GM23338 (cell line): ENCODE measurements at regions not wholly inside any gene's neighbourhood (a gene's known extent, or its start where the extent isn't known, plus 50 kb on each side); places are given as distances from the start of the nearest gene placed in this dataset.

Source experiments
- ATAC-seq: fragments of 200-7000 bp; cut with Tn5 transposase; 3 replicates; pipeline ENCODE4 v1.9.1; 2020
- DNase-seq: peaks from one replicate; pipeline ENCODE4 v3.0.0-alpha.2; 2015; ENCODE audit warnings: low spot score
- H2AFZ ChIP-seq: fragments of 200-600 bp; sonication (generic); 2 replicates; pipeline ENCODE4 v1.8.0; 2016; ENCODE audit warnings: antibody characterized with exemption, mild to moderate bottlenecking, moderate library complexity
- H3F3A ChIP-seq: fragments of 200-600 bp; sonication (generic); replicated peaks from 2 replicates; pipeline ENCODE4 v1.8.0; 2017; ENCODE audit warnings: antibody characterized with exemption, mixed run types, low read depth
- H3K27ac ChIP-seq: fragments of 200-600 bp; sonication (generic); 2 replicates; pipeline ENCODE4 v1.6.1; 2016; ENCODE audit warnings: low read depth
- H3K27me3 ChIP-seq: fragments of 200-600 bp; sonication (generic); 2 replicates; pipeline ENCODE4 v1.8.0; 2016; ENCODE audit warnings: mild to moderate bottlenecking, mixed run types, moderate library complexity; ENCODE audit not compliant: insufficient read depth
- H3K36me3 ChIP-seq: fragments of 200-600 bp; sonication (generic); 2 replicates; pipeline ENCODE4 v1.8.0; 2016; ENCODE audit warnings: mild to moderate bottlenecking; ENCODE audit not compliant: insufficient read depth
- H3K4me1 ChIP-seq: fragments of 200-600 bp; sonication (generic); 2 replicates; pipeline ENCODE4 v1.8.0; 2016; ENCODE audit warnings: mild to moderate bottlenecking, moderate library complexity; ENCODE audit not compliant: insufficient read depth
- H3K4me2 ChIP-seq: fragments of 200-600 bp; sonication (generic); 2 replicates; pipeline ENCODE4 v1.7.1; 2017; ENCODE audit warnings: mixed run types
- H3K4me3 ChIP-seq: fragments of 200-600 bp; sonication (generic); 2 replicates; pipeline ENCODE4 v1.6.1; 2016; ENCODE audit warnings: mixed run types
- H3K79me2 ChIP-seq: fragments of 200-600 bp; sonication (generic); replicated peaks from 2 replicates; pipeline ENCODE4 v1.8.0; 2017; ENCODE audit warnings: mild to moderate bottlenecking; ENCODE audit not compliant: insufficient read depth
- H3K9me2 ChIP-seq: fragments of 200-600 bp; sonication (generic); 2 replicates; pipeline ENCODE4 v1.8.0; 2017; ENCODE audit not compliant: insufficient read depth
- H4K20me1 ChIP-seq: fragments of 200-600 bp; sonication (generic); replicated peaks from 2 replicates; pipeline ENCODE4 v1.8.0; 2017; ENCODE audit warnings: mild to moderate bottlenecking; ENCODE audit not compliant: insufficient read depth
- H3K27ac Mint-ChIP-seq: 2 replicates; pipeline ENCODE4 v1.8.0; 2020; ENCODE audit warnings: inconsistent platforms, mild to moderate bottlenecking, moderate library complexity, mixed read lengths
- H3K27me3 Mint-ChIP-seq: 3 replicates; pipeline ENCODE4 v1.8.0; 2022; ENCODE audit warnings: low read depth, mild to moderate bottlenecking, moderate library complexity, mixed read lengths, inconsistent platforms; ENCODE audit not compliant: insufficient read depth, poor library complexity
- H3K36me3 Mint-ChIP-seq: 3 replicates; pipeline ENCODE4 v1.8.0; 2021; ENCODE audit warnings: low read depth, mild to moderate bottlenecking, inconsistent platforms, moderate library complexity, mixed read lengths
- H3K4me1 Mint-ChIP-seq: 3 replicates; pipeline ENCODE4 v1.8.0; 2020; ENCODE audit warnings: mild to moderate bottlenecking, inconsistent platforms, mixed read lengths
- H3K4me3 Mint-ChIP-seq: 3 replicates; pipeline ENCODE4 v1.8.0; 2021; ENCODE audit warnings: moderate library complexity, mild to moderate bottlenecking, inconsistent platforms, mixed read lengths
- H3K9me3 Mint-ChIP-seq: 3 replicates; pipeline ENCODE4 v1.8.0; 2020; ENCODE audit warnings: moderate library complexity, mild to moderate bottlenecking, inconsistent platforms, mixed read lengths
- CREB1 ChIP-seq: fragments of 250-450 bp; sonication (Bioruptor Pico); IDR thresholded peaks from 2 replicates; pipeline ENCODE4 v1.5.0; 2020; ENCODE audit warnings: low read depth, mild to moderate bottlenecking, moderate library complexity
- EZH2 ChIP-seq: fragments of 200-600 bp; sonication (generic); IDR thresholded peaks from one replicate; pipeline ENCODE4 v1.8.0; 2017; ENCODE audit warnings: antibody characterized with exemption, mild to moderate bottlenecking, low read depth; ENCODE audit not compliant: unreplicated experiment
- EZH2phosphoT487 ChIP-seq: fragments of 200-600 bp; sonication (generic); IDR thresholded peaks from one replicate; pipeline ENCODE4 v1.8.1; 2018; ENCODE audit warnings: antibody characterized with exemption; ENCODE audit not compliant: unreplicated experiment
- JUNB ChIP-seq: IDR thresholded peaks from one replicate; pipeline ENCODE4 v1.6.1; 2016; ENCODE audit warnings: antibody characterized with exemption; ENCODE audit not compliant: unreplicated experiment
- NANOG ChIP-seq: IDR thresholded peaks from 2 replicates; pipeline ENCODE4 v1.6.1; 2016; ENCODE audit warnings: antibody characterized with exemption, borderline replicate concordance
- POLR2AphosphoS5 ChIP-seq: IDR thresholded peaks from 2 replicates; pipeline ENCODE4 v1.6.1; 2016; ENCODE audit warnings: antibody characterized with exemption, low read depth
- STAT1 ChIP-seq: IDR thresholded peaks from one replicate; pipeline ENCODE4 v1.6.1; 2016; ENCODE audit warnings: antibody characterized with exemption; ENCODE audit not compliant: unreplicated experiment
- ZNF114 ChIP-seq: fragments of 250-450 bp; sonication (Bioruptor Pico); IDR thresholded peaks from 2 replicates; pipeline ENCODE4 v1.5.0; 2020; ENCODE audit warnings: mild to moderate bottlenecking, moderate library complexity
- ZNF331 ChIP-seq: fragments of 250-450 bp; sonication (Bioruptor Pico); IDR thresholded peaks from 2 replicates; pipeline ENCODE4 v1.5.0; 2020; ENCODE audit warnings: low read depth, mild to moderate bottlenecking, moderate library complexity
- ZNF462 ChIP-seq: fragments of 250-450 bp; sonication (Bioruptor Pico); IDR thresholded peaks from 2 replicates; pipeline ENCODE4 v1.5.0; 2020; ENCODE audit warnings: mild to moderate bottlenecking, moderate library complexity
- TF ChIP-seq, protein P1 (sequence below), 2 experiments: fragments of 200-600 bp in 1 of 2; sonication (generic) in 1 of 2; conservative IDR thresholded peaks; 2 replicates each; pipeline versions ENCODE4 v1.5.1 to v1.6.1; 2016 to 2017; ENCODE audit warnings: antibody characterized with exemption in 2 of 2, low read depth in 2 of 2, mild to moderate bottlenecking in 2 of 2, moderate library complexity in 1 of 2
- TF ChIP-seq, protein P2 (sequence below): IDR thresholded peaks from one replicate; pipeline ENCODE4 v1.6.1; 2018; ENCODE audit warnings: antibody characterized with exemption; ENCODE audit not compliant: unreplicated experiment
- TF ChIP-seq, protein P3 (sequence below): IDR thresholded peaks from 2 replicates; pipeline ENCODE4 v1.6.1; 2016; ENCODE audit warnings: antibody characterized with exemption

- H3K36me3 Mint-ChIP-seq: no peaks in the 10 kb centered on the region; the same call in 2 of the 3 replicates
- no peaks in the 10 kb centered on the region for H3F3A ChIP-seq
- no peaks in the 10 kb centered on the region for H3K4me1 ChIP-seq
- H3K9me3 Mint-ChIP-seq: no peaks in the 10 kb centered on the region; the same call in 2 of the 3 replicates
- no peak overlapping the region for H3K4me3 ChIP-seq
- H3K4me2 ChIP-seq: no peak overlapping the region
- no peaks in the 10 kb centered on the region for H3K4me1 Mint-ChIP-seq
- no peak overlapping the region for H2AFZ ChIP-seq
- H3K79me2 ChIP-seq: no peaks in the 10 kb centered on the region
- H3K9me2 ChIP-seq: no peaks in the 10 kb centered on the region
- H3K4me3 Mint-ChIP-seq: no peak overlapping the region
- no peak overlapping the region for H3K27ac Mint-ChIP-seq
- DNase-seq (no peak), ATAC-seq (no peak)
- H4K20me1 ChIP-seq: no peaks in the 10 kb centered on the region
- TF ChIP-seq EZH2: no peak
- no peak for TF ChIP-seq STAT1
- TF ChIP-seq NANOG: no peak
- TF ChIP-seq, protein P1, sequence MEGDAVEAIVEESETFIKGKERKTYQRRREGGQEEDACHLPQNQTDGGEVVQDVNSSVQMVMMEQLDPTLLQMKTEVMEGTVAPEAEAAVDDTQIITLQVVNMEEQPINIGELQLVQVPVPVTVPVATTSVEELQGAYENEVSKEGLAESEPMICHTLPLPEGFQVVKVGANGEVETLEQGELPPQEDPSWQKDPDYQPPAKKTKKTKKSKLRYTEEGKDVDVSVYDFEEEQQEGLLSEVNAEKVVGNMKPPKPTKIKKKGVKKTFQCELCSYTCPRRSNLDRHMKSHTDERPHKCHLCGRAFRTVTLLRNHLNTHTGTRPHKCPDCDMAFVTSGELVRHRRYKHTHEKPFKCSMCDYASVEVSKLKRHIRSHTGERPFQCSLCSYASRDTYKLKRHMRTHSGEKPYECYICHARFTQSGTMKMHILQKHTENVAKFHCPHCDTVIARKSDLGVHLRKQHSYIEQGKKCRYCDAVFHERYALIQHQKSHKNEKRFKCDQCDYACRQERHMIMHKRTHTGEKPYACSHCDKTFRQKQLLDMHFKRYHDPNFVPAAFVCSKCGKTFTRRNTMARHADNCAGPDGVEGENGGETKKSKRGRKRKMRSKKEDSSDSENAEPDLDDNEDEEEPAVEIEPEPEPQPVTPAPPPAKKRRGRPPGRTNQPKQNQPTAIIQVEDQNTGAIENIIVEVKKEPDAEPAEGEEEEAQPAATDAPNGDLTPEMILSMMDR (conservative IDR thresholded peaks at IDR 0.05; ENCODE audit: low read depth in 2 of 2): no peak
- TF ChIP-seq EZH2phosphoT487: no peak
- no peak for TF ChIP-seq CREB1 (CRISPR knock-in tag)
- no peak for TF ChIP-seq POLR2AphosphoS5
- TF ChIP-seq, protein P2, sequence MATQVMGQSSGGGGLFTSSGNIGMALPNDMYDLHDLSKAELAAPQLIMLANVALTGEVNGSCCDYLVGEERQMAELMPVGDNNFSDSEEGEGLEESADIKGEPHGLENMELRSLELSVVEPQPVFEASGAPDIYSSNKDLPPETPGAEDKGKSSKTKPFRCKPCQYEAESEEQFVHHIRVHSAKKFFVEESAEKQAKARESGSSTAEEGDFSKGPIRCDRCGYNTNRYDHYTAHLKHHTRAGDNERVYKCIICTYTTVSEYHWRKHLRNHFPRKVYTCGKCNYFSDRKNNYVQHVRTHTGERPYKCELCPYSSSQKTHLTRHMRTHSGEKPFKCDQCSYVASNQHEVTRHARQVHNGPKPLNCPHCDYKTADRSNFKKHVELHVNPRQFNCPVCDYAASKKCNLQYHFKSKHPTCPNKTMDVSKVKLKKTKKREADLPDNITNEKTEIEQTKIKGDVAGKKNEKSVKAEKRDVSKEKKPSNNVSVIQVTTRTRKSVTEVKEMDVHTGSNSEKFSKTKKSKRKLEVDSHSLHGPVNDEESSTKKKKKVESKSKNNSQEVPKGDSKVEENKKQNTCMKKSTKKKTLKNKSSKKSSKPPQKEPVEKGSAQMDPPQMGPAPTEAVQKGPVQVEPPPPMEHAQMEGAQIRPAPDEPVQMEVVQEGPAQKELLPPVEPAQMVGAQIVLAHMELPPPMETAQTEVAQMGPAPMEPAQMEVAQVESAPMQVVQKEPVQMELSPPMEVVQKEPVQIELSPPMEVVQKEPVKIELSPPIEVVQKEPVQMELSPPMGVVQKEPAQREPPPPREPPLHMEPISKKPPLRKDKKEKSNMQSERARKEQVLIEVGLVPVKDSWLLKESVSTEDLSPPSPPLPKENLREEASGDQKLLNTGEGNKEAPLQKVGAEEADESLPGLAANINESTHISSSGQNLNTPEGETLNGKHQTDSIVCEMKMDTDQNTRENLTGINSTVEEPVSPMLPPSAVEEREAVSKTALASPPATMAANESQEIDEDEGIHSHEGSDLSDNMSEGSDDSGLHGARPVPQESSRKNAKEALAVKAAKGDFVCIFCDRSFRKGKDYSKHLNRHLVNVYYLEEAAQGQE: no peak
- TF ChIP-seq, protein P3, sequence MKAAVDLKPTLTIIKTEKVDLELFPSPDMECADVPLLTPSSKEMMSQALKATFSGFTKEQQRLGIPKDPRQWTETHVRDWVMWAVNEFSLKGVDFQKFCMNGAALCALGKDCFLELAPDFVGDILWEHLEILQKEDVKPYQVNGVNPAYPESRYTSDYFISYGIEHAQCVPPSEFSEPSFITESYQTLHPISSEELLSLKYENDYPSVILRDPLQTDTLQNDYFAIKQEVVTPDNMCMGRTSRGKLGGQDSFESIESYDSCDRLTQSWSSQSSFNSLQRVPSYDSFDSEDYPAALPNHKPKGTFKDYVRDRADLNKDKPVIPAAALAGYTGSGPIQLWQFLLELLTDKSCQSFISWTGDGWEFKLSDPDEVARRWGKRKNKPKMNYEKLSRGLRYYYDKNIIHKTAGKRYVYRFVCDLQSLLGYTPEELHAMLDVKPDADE: no peak
- no peak for TF ChIP-seq ZNF462 (CRISPR knock-in tag)
- no peak for TF ChIP-seq ZNF114
- no peak for TF ChIP-seq ZNF331
- TF ChIP-seq JUNB: no peak
- no peak overlapping the region for H3K27ac ChIP-seq
- no peaks in the 10 kb centered on the region for H3K36me3 ChIP-seq
- H3K27me3 ChIP-seq: no peaks in the 10 kb centered on the region
- H3K27me3 Mint-ChIP-seq: no peaks in the 10 kb centered on the region
Measured at GRCh38 chr3:84008623-84009022, 950.2 kb upstream of the CADM2 start.
